ENCODE measurements at regions not wholly inside any gene's neighbourhood (a gene's known extent, or its start where the extent isn't known, plus 50 kb on each side); places are given as distances from the start of the nearest gene placed in this dataset.

GRCh38 chr7:118452128-118452527 is 227.6 kb downstream of the ANKRD7 start:
- DNase-seq (no peak), ATAC-seq (ENCODE audit: low read depth) (no peak)
- TF ChIP-seq RAD21 (IDR thresholded peaks at IDR 0.05; ENCODE audit: low read length) (no peak), CTCF (conservative IDR thresholded peaks at IDR 0.05; ENCODE audit: low read depth, low read length) (no peak), MAFK (IDR thresholded peaks at IDR 0.05; ENCODE audit: low read depth, low read length) (no peak), NFE2L2 (IDR thresholded peaks at IDR 0.05; ENCODE audit: low read depth, low read length) (no peak), FOS (IDR thresholded peaks at IDR 0.05; ENCODE audit: low read depth, low read length) (no peak), MXI1 (IDR thresholded peaks at IDR 0.05; ENCODE audit: borderline replicate concordance, low read depth, low read length) (no peak), POLR2A (IDR thresholded peaks at IDR 0.05; ENCODE audit: low read depth, low read length) (no peak), CEBPB (IDR thresholded peaks at IDR 0.05; ENCODE audit: low read depth, low read length) (no peak), RCOR1 (IDR thresholded peaks at IDR 0.05; ENCODE audit: insufficient replicate concordance, low read length) (no peak), MAZ (IDR thresholded peaks at IDR 0.05; ENCODE audit: borderline replicate concordance, low read depth, low read length) (no peak), RFX5 (IDR thresholded peaks at IDR 0.05; ENCODE audit: low read depth, low read length) (no peak), BHLHE40 (IDR thresholded peaks at IDR 0.05; ENCODE audit: low read depth, low read length) (no peak), USF2 (IDR thresholded peaks at IDR 0.05; ENCODE audit: low read depth, low read length) (no peak)
- Histone ChIP-seq H4K5ac (ENCODE audit: low read depth, low read length) (no peak overlapping the region), H3K4me2 (ENCODE audit: low read depth, low read length) (no peak overlapping the region), H2BK5ac (ENCODE audit: low read depth, low read length, poor library complexity, severe bottlenecking) (no peak overlapping the region), H2AFZ (replicated peaks; ENCODE audit: low read length, poor library complexity) (no peak overlapping the region), H3K14ac (replicated peaks; ENCODE audit: low read depth, low read length) (no peak overlapping the region), H3K36me3 (ENCODE audit: control insufficient read depth, insufficient read depth, low read length) (no peaks in the 10 kb centered on the region), H3K23ac (ENCODE audit: low read depth, low read length) (no peak overlapping the region), H2BK20ac (ENCODE audit: low read depth, low read length) (no peak overlapping the region), H3K4me1 (ENCODE audit: control insufficient read depth, insufficient read depth, low read length) (no peaks in the 10 kb centered on the region), H3K27ac (ENCODE audit: insufficient read depth, low read length) (no peak overlapping the region), H4K91ac (ENCODE audit: insufficient read depth, low read depth, low read length) (no peak overlapping the region), H2AK9ac (replicated peaks; ENCODE audit: low read depth, low read length, poor library complexity) (no peak overlapping the region), H2BK120ac (ENCODE audit: low read depth, low read length) (no peak overlapping the region), H2BK15ac (ENCODE audit: low read depth, low read length) (no peak overlapping the region), H4K20me1 (ENCODE audit: insufficient read depth, low read length) (no peaks in the 10 kb centered on the region), H3K4me3 (ENCODE audit: insufficient read depth, low read depth, low read length) (no peak overlapping the region), H2AK5ac (ENCODE audit: low read depth, low read length) (no peak overlapping the region), H3K56ac (ENCODE audit: extremely low read depth, insufficient read depth, low read length) (no peak overlapping the region), H3K27me3 (ENCODE audit: control insufficient read depth, insufficient read depth, low read length) (no peaks in the 10 kb centered on the region), H4K8ac (ENCODE audit: low read depth in 2 of 2, low read length in 2 of 2) (no peak overlapping the region), H3K79me1 (ENCODE audit: low read depth in 1 of 2, low read length in 2 of 2) (no peaks in the 10 kb centered on the region), H3K9ac (ENCODE audit: low read depth, low read length) (no peak overlapping the region), H3K4ac (ENCODE audit: low read depth, low read length) (no peak overlapping the region), H3K18ac (ENCODE audit: low read depth, low read length) (no peak overlapping the region), H3K9me1 (ENCODE audit: insufficient read depth, low read length) (no peaks in the 10 kb centered on the region), H3K9me3 (ENCODE audit: control insufficient read depth, insufficient read depth, low read length) (no peaks in the 10 kb centered on the region)
- in situ Hi-C loops (cut with MboI; ENCODE audit: low sequenced_read_pairs) (no loop called here), dilution Hi-C loops (cut with HindIII; ENCODE audit: low sequenced_read_pairs, unreplicated experiment) (no loop called here), intact Hi-C loops (cut with micrococcal nuclease) (no loop called here)
- CTCF ChIA-PET = no interaction called here
- BruUV-seq (replicated peaks) = no TSS peak
- POLR2A ChIA-PET (ENCODE audit: unreplicated experiment) = no interaction called here

All from IMR-90 (cell line).